ENCODE measurements at regions not wholly inside any gene's neighbourhood (a gene's known extent, or its start where the extent isn't known, plus 50 kb on each side); places are given as distances from the start of the nearest gene placed in this dataset.
"Not testable (repeated sequence)": the region's sequence is repeated elsewhere in the genome, so short reads cannot be mapped to it uniquely, and the experiment has no call there.

- DNase-seq, result no peak
These were observed 284.2 kb upstream of the SGK1 start for GRCh38 chr6:134602123-134602522.

GRCh38 chr6:134600671-134601070 lies 282.8 kb upstream of the SGK1 start:
- no peak for DNase-seq

DNA sequence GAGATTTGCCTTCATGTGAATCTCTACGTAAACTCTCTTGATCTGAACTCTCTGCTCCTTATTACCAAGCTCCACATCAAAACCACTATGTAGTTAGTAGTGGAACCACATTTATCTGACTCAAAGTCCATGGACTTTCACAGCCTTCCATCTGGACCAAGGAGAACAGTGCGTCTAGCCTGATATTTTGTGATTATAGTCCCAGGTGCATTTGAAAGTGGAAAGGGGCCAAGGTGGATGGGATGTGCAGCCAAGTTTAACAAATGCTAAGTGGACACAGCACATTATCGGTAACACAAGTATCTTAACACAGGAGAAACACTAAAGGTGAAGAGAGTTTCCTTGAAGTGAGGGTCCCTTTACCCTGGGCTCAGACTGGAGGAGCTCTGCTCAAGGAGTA lies 281.2 kb upstream of the SGK1 start:
- no peak for DNase-seq

DNA sequence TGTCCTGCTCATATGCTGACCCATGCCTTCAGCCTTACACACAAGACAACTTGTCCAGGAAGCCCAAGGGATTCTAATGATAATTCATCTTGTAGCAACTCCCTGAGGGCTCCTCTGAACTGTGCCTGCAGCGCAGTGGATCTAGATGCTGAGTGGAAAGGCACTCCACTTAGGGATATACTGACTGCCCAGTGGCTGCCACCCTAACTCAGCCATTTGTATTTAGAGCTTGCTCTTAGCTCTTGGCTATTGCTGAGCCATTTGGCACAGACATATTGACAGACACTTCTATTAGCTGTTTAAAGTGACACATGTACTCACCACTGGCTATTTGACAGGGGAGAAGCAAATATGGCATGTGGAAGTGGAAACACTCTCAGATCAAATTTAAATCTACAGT lies 278.3 kb upstream of the SGK1 start:
- DNase-seq, result no peak

DNA sequence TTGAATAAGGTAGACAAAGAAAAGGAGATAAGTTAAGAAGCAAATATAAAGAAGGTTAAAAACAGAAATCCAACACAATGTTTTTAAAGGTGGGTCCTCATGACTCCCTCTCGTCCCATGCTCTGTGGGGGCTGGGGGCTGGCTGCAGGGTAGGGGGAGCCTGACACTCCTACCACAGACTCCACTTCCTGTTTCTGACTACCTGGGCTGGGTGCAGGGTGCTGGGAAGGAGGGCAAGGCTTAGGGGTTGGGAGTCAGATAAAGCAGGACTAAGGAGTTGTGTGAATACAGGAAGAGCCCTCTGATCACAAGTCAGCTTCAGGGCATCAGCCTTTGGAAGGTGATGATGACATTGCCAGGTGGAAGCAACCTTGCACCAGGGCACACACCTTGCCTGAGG lies 277.0 kb upstream of the SGK1 start:
- no peak for DNase-seq

DNA sequence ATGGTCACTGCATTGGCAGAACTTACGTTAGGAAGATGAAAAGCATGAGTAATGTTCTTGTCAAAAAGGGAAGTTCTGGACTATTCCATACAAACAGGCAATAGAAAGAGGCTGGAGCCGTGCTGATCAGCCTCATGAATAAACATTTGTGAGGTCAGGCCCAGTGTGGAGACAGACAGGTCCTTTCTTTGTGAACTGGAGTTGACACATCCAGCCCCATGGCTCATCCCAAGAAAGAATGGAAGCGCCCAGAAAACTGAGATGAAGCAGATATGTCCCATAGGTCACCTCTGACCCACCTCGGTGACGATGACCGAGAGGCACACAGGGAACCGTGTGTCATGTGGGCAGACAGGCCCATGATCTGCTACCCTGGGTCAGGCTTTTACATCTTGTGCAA lies 276.0 kb upstream of the SGK1 start:
- DNase-seq, result no peak

DNA sequence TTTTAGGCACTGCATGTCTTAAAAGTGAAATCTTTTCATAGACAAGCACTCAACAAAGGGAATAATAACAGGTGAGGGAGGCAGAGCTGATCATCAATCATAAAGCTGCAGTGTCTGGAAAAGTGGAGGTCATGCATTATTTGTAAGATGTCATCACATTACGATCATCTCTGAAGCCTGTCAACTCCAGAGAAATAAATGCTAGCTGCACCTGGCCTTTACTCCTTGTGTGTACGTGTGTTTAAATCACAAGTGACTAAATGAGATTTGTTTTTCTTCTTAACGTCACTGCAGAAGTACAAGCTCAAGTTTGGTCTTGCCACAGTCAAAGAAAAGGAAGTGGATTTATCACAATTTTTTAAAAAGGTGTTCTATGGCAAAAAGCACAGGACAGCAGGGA lies 275.5 kb upstream of the SGK1 start:
- no peak for DNase-seq

- DNase-seq, result no peak
These were observed 275.1 kb upstream of the SGK1 start for GRCh38 chr6:134593024-134593423.

- DNase-seq, result peak; percentile 83
These were observed 272.5 kb upstream of the SGK1 start for GRCh38 chr6:134590449-134590848.

DNA sequence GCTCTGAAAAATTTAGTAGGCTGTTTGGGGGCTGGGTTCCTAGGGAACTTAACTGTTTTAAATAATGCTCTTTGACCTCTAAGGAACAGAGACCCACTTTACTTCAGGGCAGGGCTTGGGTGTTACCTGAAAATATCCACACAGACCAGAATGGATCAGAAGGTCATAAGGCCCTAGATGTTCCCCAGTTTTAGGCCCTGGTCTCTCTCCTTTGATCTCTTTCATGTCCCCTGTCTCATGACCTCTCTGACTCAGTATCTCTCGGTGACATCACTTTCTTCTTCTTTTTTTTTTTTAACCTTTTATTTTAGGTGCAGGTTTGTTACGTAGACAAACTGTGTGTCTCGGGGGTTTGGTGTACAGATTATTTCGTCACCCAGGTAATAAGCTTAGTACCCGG lies 272.1 kb upstream of the SGK1 start:
- DNase-seq, result no peak

GRCh38 chr6:134589512-134589911 lies 271.6 kb upstream of the SGK1 start:
- DNase-seq, result peak; percentile 99

DNA sequence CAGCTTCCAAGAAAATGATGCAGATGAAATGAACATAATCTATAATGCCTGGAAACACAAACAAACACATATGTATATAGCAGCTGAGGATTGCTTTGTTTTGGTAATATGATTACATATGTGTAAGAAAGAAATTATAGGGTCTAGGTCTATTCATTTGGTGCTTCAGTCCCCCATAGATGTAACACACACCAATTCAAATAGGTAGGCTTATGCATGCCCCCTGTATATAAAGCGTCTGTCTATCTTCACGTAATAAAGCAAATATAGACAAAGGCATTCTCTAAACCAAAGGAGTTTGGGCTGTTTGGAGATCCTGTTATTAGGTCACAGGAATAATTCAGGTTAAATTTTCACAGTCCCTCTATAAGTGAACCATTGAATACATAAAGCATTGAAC lies 270.4 kb upstream of the SGK1 start:
- DNase-seq, result no peak

DNA sequence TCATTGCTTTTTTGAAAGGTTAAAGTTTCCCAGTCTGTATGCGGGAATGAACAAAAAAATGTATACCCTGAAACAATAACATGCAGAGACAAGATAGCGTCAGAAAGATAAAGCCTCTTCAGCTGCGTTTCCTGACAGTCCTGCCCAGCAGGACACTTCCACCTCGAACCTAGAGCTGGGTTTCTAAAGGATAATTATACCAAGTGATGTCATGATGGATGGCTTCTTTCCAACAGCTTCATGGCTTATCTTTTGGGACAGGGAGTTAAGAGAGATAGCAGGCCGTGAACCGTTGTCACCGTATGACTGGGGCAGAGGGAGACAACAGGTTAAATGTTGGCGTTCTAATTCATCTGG lies 267.6 kb upstream of the SGK1 start:
- no peak for DNase-seq

GRCh38 chr6:134584847-134585516 lies 267.1 kb upstream of the SGK1 start:
- DNase-seq, result peak; percentile 6

DNA sequence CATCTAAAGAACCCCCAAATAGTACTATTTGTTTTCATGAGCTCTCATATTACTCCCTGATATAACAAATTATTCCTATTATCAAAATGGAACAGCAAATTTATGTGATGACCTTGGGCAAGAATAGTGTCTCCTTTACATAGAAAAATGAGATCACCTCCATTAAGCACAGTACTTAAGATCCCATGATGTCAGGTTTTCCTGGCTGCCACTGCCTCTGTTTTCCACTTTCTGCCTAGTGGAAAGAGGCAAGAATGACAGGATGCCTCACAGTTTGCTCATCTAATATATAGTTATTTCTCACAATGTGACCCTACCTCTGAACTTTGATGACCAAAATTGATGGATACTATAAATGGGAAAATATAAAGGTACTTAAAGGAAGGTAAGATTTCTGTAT lies 260.1 kb upstream of the SGK1 start:
- DNase-seq, result peak; percentile 17

DNA sequence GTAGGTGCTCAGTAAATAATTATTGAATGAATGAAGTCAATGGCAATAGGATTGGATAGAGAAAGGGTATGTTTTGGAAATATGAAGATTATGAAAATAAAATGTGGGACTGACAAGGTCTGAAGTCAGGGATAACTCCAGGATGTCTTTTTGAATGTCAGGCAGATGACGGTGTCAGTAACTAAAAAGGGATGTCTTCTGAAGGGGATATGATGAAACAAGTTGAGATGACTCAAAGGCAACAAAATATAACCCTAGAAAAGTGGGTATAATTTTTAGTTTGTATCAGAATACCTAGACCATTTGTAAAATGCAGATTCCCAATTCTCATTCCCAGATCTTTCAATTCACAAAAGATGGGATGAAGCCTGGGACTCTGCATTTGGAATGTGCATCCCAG lies 257.3 kb upstream of the SGK1 start:
- no peak for DNase-seq

GRCh38 chr6:134574491-134574890 lies 256.6 kb upstream of the SGK1 start:
- no peak for DNase-seq

GRCh38 chr6:134569996-134570395 lies 252.1 kb upstream of the SGK1 start:
- DNase-seq, result not testable (repeated sequence)

DNA sequence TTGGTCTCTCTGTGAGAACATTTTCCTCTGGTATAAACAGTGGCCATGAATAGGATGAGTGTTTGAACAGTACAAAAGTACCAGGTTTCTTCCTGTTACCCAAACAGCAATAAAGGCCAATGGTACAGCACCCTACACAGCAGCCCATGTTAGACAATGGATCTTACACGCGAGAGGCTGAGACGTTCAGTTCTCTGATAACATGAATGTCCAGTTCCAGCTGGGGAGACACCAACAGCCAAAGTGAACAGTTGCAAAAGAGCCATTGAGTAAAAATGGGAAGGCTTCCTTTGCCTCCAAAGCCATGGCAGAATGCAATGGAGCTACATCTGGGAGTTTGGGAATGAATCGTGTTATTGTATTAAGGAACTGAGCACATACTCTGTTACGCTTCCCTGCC lies 246.8 kb upstream of the SGK1 start:
- no peak for DNase-seq

DNA sequence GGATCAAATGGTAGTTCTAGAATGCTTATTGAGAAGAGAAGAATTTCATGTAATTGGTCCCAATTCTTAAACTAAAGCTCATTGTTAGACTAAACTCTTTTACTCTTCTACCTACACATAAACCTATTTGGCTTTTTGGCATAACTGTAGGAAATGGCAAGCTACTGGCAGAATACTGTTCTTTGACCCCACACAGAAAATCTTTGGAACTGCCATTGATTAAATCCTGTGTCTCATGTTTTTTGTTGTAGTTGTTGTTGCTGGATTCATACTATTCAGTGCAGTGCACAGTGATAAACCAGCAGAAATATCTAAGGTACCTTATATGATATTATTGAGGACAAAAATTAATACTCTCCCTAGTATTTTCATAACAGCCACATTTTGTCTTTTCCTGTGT lies 242.1 kb upstream of the SGK1 start:
- no peak for DNase-seq

- DNase-seq, result no peak
These were observed 239.6 kb upstream of the SGK1 start for GRCh38 chr6:134557509-134557908.

- DNase-seq, result no peak
These were observed 237.8 kb upstream of the SGK1 start for GRCh38 chr6:134555672-134556071.

GRCh38 chr6:134553936-134554335 lies 236.0 kb upstream of the SGK1 start:
- no peak for DNase-seq

DNA sequence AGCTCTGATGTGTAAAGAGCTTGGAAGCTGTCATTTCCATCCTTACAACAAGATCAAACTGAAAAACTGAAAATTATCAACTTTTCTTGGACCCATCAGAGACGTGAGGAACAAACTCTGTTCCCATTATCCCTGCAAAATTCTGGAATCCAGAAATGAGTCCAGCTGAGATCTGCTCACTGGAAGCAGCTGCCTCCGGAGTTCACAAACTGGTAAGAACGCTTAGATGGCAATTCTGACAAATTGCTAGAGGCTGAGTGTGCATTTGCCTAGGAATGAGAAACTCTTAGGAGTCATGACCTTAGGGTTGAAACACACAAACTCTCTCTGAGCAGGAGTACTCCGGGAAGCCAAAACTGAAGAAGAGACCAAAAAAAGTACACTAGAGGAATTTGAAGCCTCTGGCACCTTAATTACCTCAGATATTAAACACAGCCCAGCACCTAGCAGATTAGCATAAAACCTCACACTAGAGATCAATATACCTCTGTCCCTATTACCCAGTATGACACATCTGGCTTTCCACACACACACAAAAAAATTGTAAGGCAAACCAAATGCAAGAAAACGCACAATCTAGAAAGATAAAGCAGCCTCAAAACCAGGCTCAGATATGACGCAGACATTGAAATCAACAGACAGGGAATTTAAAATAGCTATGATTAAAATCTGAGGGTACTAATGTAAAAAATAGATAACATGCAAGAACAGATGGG lies 233.5 kb upstream of the SGK1 start:
- peak; percentile 91 for DNase-seq

DNA sequence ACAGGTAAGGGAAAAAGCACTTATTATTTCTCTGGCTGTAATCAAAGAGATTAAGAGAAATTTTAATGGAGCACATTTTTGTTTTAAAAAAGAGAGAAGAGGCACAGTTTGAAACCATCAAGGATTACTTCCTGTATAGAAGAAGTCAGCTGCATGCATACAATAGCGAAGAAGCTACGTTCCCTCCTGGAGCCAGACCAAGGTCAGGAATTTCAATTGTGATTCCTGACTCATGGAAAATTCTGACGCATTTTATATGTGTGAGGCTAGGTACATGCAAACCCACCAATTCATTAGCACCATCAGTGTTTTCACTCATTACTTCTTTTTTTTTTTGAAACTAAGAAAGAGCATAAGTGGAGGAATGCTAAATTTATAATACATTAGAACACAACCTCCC lies 232.7 kb upstream of the SGK1 start:
- peak; percentile 90 for DNase-seq
